Activated naive CD4-positive, alpha-beta T cell treated with anti-CD3 and anti-CD28 coated beads, Interleukin-2, amount 50 U/mL, for 72 hours (primary cell): ENCODE measurements at regions not wholly inside any gene's neighbourhood (a gene's known extent, or its start where the extent isn't known, plus 50 kb on each side); places are given as distances from the start of the nearest gene placed in this dataset.

Experiments used
- ATAC-seq, 2 donors: fragments of 150-1000 bp; cut with Tn5 transposase; 2 replicates each; pipeline ENCODE4 v1.10.0; 2021; ENCODE audit warnings: mild to moderate bottlenecking in 2 of 2, moderate library complexity in 2 of 2
- DNase-seq, 2 donors: peaks; one replicate each; pipeline ENCODE4 v3.0.0; 2021 to 2022; ENCODE audit warnings: low spot score in 2 of 2
- H3K27ac Mint-ChIP-seq, 2 donors: one replicate each; pipeline ENCODE4 v1.8.0; 2022; ENCODE audit warnings: mild to moderate bottlenecking in 2 of 2, mixed read lengths in 2 of 2
- H3K36me3 Mint-ChIP-seq, 2 donors: one replicate each; pipeline ENCODE4 v1.8.0; 2022; ENCODE audit warnings: mixed read lengths in 2 of 2
- H3K9me3 Mint-ChIP-seq, 2 donors: one replicate each; pipeline ENCODE4 v1.8.0; 2022; ENCODE audit warnings: mixed read lengths in 2 of 2

DNA sequence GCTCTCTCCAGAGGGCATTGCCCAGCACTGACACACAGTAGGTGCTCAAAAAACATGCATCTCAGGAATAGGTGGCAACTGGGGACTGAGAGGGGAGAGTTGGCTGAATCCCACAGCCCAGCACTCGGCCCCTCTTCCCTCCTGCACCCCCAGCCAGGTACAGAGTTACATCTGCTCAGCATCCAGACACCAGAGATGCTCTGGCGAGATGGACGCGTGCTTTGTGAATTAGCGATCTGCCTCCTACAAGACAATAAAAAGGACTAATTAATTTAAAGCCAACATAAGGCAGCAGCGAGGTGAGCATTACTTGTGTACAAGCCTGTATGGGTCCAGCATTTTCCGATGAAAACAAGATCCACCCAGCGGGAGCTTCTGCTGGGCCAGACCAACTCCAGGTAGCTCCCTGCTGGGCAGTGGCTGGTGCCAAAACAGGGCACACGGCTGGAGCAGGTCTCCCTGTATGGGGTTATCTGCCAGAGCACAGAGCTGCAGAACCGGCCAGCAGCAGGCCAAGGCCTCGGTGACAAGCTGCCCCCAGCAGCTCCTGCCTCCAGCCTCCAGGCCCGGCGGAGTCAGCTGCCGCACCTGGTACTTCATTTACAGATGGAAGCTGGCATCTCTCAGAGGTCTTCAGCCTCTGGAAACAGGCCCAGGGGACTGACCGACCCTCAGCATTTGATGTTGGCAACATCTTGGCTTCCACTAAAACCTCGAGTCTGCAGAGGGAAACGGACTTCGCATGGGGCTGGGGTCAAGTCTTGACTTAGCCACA is 219.7 kb upstream of the SDK2 start:
- no peak for DNase-seq
- Mint-ChIP-seq H3K9me3 (no peaks in the 10 kb centered on the region), H3K27ac (no peak overlapping the region), H3K36me3 (no peaks in the 10 kb centered on the region)
- no peak for ATAC-seq

DNA sequence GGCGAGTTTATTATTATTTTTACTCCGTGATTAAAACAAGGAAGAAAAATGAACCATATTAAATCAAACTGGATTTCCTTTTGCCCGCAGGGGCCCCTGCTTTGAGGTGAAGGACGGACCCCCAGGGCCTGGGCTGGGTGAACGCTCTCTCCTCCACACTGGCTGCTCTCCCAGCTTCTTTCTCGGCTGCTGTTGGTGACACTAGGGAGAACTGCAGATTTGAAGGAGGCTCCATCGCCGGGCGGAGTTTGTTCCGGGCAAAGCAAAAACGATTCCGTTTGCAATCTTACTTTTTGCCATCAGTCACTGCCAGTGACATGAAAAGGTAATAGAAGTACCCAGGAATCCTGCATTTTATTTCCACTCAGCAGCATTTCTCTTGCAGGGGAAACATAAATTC is 221.6 kb upstream of the SDK2 start:
- no peak for ATAC-seq
- no peaks in the 10 kb centered on the region for H3K9me3 Mint-ChIP-seq

DNA sequence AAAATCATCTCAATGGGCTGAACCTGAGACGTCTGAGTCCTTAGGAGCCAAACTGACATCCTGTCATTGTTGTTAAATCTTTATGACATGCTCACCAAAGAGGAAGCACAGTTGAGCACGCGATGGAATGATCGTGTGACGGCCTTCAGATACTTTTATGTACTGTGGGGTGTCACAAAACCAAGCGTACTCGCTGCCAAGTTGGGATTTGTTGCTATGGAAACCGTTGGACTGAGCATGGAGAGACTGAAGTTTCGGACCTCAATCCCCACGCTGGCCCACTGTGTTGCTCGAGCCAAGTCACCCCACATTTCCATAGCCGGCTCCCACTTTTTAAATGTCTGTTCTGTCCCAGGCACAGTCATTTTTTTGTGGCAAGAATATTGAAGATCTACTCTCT is 222.8 kb upstream of the SDK2 start:
- ATAC-seq (no peak), DNase-seq (no peak)
- Mint-ChIP-seq H3K9me3 (no peaks in the 10 kb centered on the region), H3K36me3 (no peaks in the 10 kb centered on the region), H3K27ac (no peak overlapping the region)

More for the DNA sequence above, 221.6 kb upstream of the SDK2 start:
- Mint-ChIP-seq H3K36me3 (no peaks in the 10 kb centered on the region), H3K27ac (no peak overlapping the region)
- DNase-seq = no peak

DNA sequence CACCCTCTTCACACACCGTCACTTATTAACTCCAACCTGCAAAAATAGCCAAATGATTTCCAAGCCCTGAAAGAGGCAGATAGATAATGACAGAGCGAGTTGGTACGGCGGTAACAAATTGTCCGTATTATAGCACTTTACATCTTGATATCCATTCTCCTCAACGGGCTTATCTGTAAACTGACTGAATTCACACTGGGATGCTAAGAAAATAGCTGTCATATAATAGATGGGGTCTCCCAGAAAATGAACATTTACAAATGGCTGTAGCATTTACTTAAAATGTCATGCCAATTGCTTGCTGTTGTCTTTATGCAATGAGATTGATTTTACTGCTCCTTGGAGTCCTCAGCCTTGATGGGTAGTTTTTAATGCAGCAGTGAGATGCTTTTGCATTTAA is 225.8 kb upstream of the SDK2 start:
- no peak for DNase-seq
- ATAC-seq = no peak
- H3K27ac Mint-ChIP-seq = no peak overlapping the region
- H3K9me3 Mint-ChIP-seq = no peaks in the 10 kb centered on the region
- no peaks in the 10 kb centered on the region for H3K36me3 Mint-ChIP-seq

DNA sequence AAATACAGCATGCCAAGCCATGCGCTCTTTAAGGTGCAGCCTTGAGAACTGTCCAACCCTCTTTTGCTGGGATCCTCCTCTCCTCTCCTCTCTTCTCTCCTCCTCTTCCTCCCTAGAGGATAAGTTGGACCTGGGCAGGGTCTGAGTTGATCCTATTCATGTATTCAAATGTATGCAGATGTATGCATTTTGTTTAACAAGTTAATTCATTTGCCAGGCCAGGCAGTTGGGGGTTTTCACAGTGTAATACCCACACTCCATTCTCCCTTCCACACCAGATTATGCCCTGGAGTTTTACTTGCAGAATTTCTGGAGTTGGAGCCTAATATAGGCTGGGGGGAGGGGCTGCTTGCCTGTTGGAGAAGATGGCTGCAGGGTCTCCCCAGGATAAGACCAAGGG is 226.2 kb upstream of the SDK2 start:
- H3K36me3 Mint-ChIP-seq = no peaks in the 10 kb centered on the region
- H3K9me3 Mint-ChIP-seq = no peaks in the 10 kb centered on the region
- ATAC-seq (no peak), DNase-seq (no peak)
- H3K27ac Mint-ChIP-seq = no peak overlapping the region

DNA sequence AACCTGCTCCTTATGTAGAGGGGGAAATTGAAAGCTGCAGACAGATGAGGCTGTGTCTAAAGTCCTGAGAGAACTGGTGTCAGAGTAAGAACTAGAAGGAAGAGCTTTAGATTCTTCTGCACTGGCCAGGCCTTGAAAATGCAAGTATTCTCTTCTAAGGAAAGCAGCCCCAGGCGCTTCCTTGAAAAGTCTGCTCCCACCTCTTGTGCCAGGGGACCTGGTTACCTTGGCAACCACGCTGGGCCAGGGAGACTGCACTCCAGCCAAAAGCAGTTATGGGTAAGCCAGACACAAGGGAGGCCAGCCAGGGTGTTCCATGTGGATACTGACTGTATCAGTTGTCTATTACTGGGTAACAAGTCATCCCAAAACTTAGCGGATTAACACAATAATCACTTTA is 228.6 kb upstream of the SDK2 start:
- ATAC-seq (no peak), DNase-seq (no peak)
- peak overlapping the region in 1 of 2 donors; percentile 25 for H3K27ac Mint-ChIP-seq
- H3K36me3 Mint-ChIP-seq = no peaks in the 10 kb centered on the region
- no peaks in the 10 kb centered on the region for H3K9me3 Mint-ChIP-seq

DNA sequence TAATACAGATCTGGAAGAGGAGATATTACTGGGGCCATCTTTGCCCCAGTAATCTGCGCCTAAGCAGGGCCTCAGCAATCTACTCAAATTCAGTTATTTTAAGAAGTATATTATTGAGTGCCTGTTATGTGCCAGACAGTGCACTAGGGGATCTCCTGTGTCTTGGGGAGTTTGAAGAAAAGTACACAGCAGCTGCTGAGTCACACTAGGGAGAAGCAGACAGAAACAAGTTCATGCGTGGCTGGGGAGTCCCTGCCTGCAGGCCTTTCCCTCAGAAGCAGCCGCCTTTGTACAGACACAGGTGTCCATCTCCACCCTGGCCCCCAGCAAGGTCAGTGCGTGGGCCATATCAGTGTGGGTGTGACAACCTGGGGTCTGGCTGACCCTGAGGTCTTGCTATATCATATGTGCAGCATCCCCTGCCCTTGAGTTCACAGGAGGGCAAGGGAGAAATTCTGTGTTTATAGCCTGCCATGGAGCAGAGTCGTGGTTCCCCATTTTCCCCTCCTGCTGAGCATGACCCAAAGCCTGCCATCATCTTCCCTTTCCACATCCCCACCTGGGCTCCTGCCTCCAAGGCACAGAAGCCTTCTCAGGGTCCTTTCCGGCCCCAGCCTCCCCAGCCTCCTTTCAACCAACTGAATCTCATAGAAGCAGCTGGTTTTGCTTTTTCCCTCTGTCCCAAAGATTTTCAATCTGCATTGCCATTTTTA is 229.9 kb upstream of the SDK2 start:
- Mint-ChIP-seq H3K9me3 (no peaks in the 10 kb centered on the region), H3K27ac (peak overlapping the region in 1 of 2 donors; percentile 44), H3K36me3 (no peaks in the 10 kb centered on the region)
- ATAC-seq (peak; percentile 66 to 71), DNase-seq (no peak)

DNA sequence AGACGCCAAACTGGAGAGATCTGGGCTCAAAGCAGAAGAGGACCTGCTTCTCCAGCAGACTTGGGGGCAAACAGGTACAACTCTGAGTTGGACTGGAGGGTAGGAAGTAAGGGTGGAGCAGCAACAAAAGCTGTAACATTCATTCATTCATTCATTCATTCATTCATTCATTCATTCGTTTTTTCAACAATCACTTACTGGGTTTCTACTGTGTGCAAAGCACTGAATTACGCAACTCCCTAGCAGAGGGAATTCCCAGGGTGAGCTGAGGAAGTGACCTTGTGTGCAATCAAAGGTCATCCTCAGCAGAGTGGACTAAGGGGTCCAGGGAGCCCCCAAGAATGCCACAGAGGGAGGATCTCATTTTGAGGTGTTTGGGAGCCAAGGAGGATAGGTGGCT is 231.1 kb upstream of the SDK2 start:
- ATAC-seq = no peak
- Mint-ChIP-seq H3K36me3 (no peaks in the 10 kb centered on the region), H3K9me3 (no peaks in the 10 kb centered on the region), H3K27ac (peak overlapping the region in 1 of 2 donors; percentile 27)
- DNase-seq = no peak

DNA sequence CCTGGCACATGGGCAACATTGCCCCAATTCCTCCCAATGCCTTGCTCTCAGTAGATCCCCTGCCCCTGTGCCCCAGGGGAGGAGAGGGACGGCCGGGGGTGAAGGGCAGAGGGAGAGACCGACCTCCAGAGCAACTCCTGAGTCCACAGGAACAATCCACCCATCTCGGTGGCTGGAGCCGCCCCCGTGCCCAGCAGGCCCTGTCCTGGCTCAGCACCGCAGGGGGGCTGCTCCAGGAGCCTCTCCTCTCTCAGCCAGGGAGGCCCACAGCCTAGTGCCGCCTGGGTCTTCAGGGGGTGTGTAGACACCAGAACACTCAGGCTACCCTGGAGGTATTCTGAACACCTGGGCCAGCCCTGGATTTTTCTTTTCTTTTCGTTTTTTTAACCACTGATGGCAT is 233.7 kb upstream of the SDK2 start:
- no peaks in the 10 kb centered on the region for H3K9me3 Mint-ChIP-seq
- no peak overlapping the region for H3K27ac Mint-ChIP-seq
- ATAC-seq (no peak), DNase-seq (no peak)
- H3K36me3 Mint-ChIP-seq = no peaks in the 10 kb centered on the region

DNA sequence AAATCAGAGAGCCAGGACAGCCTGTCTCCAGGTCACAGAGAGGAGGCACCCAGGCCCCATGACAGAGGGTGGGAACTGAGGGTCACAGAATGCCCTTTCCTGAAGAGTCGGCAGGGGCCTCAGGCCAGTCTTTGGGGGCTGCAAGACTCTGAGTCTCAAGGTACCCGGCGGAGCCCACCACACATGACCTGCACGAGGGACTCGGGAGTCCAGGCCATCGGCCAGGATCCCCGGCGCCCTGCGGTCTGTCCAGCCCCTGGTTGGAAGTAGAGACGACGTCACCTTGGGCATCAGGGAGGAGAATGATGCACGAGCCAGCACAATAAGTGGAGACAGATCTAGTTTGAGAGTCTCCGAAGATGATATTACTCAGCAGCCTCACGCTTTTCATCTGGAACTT is 234.7 kb upstream of the SDK2 start:
- DNase-seq (no peak), ATAC-seq (no peak)
- no peak overlapping the region for H3K27ac Mint-ChIP-seq
- H3K9me3 Mint-ChIP-seq = no peaks in the 10 kb centered on the region
- H3K36me3 Mint-ChIP-seq = no peaks in the 10 kb centered on the region

DNA sequence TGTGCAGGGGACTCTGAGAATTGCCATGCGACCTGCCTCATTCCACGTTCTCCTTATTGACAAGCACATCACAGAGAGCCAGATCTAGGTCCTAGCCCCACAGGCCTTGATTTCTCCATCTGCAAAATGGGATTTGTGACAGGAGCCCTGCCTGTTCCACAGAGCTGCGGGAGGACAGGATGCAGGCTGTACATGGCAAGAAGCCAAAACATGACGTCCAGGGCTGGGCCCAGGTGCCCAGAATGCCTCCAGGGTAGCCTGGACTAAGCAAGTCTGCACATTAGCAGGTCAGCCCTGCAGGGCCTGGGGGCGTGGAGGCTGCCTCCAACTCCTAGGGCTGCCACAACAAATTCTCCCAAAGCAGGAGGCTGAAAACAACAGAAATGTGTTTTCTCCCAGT is 235.7 kb upstream of the SDK2 start:
- no peaks in the 10 kb centered on the region for H3K36me3 Mint-ChIP-seq

DNA sequence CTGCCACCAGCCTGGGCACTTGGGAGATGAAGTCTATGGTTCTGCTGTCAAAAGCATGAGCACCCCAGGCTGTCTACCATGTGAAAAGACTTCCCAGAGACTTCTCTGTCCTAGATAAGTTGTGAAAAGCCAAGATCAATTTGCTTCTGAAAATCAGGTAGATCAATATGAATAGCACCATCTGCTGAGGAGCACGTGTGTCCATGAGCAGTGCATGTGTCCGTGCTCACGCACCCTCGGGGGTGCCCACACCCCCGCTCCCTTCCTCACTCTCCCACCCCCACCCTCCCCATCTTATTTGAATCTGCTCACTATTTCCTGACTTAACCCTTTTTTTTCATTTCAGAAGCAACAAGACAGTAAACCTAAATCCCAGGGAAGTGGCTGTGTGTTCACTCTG is 238.3 kb upstream of the SDK2 start:
- DNase-seq (no peak), ATAC-seq (no peak)
- no peaks in the 10 kb centered on the region for H3K9me3 Mint-ChIP-seq
- peak overlapping the region in 1 of 2 donors; percentile 39 for H3K27ac Mint-ChIP-seq
- no peaks in the 10 kb centered on the region for H3K36me3 Mint-ChIP-seq

More for the DNA sequence above, 235.7 kb upstream of the SDK2 start:
- DNase-seq (no peak), ATAC-seq (no peak)
- Mint-ChIP-seq H3K27ac (no peak overlapping the region), H3K9me3 (no peaks in the 10 kb centered on the region)

DNA sequence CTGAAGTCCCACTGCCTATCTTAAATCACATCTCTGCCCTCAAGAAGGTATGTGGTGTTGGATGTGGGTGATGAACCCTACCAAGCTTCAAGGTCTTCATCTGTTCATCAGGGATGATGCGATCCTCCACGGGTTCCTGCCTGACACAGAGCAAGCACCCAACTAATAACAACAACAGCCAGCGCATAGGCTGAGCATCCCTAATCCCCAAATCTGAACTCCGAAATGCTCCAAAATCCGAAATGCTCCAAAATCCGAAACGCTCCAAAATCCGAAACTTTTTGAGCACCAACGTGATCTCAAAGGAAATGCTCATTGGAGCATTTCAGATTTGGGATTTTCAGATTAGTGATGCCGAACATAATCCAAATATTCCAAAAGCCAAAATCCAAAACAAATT is 238.9 kb upstream of the SDK2 start:
- H3K36me3 Mint-ChIP-seq = no peaks in the 10 kb centered on the region
- no peaks in the 10 kb centered on the region for H3K9me3 Mint-ChIP-seq
- ATAC-seq = no peak
- no peak for DNase-seq
- H3K27ac Mint-ChIP-seq = no peak overlapping the region

DNA sequence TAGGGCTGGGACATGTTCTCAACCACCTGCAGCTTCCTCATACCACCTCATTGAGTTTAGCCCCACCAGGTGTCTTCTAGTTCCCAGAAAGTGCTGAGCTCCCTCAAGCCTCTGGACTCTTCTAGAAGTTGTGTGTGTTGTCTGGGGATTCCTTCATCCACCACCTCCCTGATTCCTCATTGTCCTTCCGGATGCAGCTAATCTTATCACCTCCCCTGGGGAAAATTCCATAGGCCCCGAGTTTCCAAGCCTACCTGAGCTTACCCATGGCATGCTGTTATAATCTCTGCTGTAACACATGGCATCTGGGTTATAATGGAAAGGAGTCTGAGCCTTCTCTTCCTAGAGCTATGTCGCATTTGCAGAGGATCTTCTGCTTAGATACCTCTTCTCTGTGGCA is 243.5 kb upstream of the SDK2 start:
- Mint-ChIP-seq H3K27ac (no peak overlapping the region), H3K9me3 (no peaks in the 10 kb centered on the region), H3K36me3 (no peaks in the 10 kb centered on the region)
- ATAC-seq (no peak), DNase-seq (no peak)

DNA sequence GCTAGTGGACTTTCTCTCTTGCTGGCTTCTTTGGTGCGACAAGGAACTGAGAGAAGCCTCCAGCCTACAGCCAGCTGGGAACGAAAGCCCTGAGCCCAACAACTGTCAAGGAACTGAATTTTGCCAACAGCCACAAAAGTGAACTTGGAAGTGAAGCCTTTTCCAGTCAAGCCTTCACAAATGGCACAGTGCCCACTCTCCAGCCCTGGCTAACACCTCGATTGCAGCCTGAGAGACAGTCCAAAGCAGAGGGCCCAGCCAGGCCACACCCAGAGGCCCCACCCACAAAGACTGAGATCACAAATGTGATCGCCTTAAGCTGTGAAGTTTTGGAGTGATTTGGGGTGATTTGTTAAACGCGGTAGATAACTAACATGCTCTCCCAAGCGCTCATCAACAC is 244.6 kb upstream of the SDK2 start:
- Mint-ChIP-seq H3K27ac (no peak overlapping the region), H3K9me3 (no peaks in the 10 kb centered on the region), H3K36me3 (no peaks in the 10 kb centered on the region)
- DNase-seq = no peak
- ATAC-seq = no peak

DNA sequence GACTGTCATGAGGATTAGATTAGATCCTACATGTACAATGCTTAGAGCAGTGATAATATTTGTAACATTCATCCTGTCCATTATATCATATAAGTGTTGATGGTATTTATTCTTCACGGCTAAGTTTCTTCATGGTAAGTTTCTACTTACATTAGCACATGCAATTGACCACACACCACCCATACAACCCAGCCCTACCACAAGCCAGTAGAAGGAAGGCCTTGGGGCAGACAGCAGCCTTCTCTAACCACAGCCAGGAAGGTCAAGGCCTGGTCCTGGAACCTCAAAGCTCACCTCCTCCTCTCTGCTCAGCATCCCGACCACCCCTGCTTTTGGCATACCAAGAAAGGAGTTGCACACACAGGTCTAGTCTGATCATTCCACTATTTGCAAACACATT is 245.2 kb upstream of the SDK2 start:
- H3K9me3 Mint-ChIP-seq = no peaks in the 10 kb centered on the region
- no peak for ATAC-seq
- DNase-seq = no peak
- H3K27ac Mint-ChIP-seq = no peak overlapping the region
- H3K36me3 Mint-ChIP-seq = no peaks in the 10 kb centered on the region

DNA sequence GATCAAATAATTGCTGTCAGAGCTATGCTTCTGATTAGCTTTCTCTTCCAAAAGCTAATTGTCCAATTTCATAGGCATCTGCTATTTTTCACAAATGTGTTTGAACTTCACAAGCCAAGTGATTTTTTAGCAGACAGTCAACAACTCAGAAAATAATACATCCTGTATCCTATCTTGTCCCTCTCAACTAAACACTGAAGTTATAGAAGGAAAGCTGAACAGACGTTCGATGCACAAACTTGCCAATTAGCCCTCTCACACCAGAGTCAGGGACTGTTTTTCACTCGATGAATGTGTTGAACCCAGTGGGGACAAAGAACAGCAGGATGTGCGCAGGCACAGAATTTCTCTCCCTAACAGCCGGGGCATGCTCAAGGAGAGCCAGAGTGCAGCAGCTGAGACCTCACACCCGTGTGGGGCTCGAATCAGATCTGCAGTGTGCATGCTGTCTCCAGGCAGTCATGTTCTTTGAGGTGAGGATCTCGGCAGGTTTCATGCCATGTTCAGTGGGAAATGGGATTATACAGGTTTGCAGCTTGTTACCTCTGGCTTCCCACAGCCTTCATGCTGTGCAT is 246.7 kb upstream of the SDK2 start:
- DNase-seq (no peak), ATAC-seq (no peak)
- no peak overlapping the region for H3K27ac Mint-ChIP-seq
- no peaks in the 10 kb centered on the region for H3K36me3 Mint-ChIP-seq
- no peaks in the 10 kb centered on the region for H3K9me3 Mint-ChIP-seq

DNA sequence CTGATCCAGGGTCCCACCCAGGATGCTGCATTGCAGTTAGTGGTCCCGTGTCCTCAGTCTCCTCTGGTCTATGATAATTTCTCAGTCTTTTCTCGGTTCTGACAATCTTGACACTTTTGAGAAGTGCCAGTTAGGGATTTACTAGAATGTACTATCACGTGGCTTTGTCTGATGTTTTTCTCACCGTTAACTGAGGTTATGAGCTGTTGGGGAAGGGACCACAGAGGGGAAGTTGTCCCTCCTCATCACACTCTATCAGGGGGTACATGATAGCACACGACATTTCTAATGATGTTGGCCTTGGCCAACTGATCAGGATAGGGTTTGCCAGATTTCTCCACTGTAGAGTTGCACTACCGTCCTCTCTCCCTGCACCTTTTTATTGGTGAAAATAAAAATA is 250.9 kb upstream of the SDK2 start:
- Mint-ChIP-seq H3K36me3 (no peaks in the 10 kb centered on the region), H3K9me3 (no peaks in the 10 kb centered on the region), H3K27ac (no peak overlapping the region)
- DNase-seq = no peak
- ATAC-seq = no peak
